ENCODE measurements at regions not wholly inside any gene's neighbourhood (a gene's known extent, or its start where the extent isn't known, plus 50 kb on each side); places are given as distances from the start of the nearest gene placed in this dataset.

DNA sequence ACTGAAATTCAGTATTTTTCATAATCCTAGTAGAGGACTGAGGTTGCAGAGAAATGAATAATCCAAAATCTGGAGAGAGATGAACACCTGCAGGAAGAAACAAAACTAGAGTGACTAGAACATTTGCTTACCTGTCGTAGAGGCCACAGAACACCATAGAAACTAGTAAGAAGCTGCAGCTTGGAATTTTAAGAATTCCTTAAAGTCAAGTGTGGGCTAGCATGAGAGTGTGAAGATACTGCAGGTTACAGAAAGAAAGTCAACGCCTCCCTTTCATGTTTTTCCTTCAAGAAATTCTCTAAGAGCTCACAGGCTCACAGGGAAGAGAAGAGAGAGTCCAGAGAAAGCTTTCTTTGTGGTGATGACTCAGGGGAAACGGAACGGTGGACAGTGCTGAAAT, 633.7 kb downstream of the LRRIQ3 start:
- DNase-seq: no peak
- no peak overlapping the region for H3K4me3 ChIP-seq (ENCODE audit: low read depth, low read length)
- no peaks in the 10 kb centered on the region for H3K36me3 ChIP-seq (replicated peaks)
- TF ChIP-seq, protein P1, sequence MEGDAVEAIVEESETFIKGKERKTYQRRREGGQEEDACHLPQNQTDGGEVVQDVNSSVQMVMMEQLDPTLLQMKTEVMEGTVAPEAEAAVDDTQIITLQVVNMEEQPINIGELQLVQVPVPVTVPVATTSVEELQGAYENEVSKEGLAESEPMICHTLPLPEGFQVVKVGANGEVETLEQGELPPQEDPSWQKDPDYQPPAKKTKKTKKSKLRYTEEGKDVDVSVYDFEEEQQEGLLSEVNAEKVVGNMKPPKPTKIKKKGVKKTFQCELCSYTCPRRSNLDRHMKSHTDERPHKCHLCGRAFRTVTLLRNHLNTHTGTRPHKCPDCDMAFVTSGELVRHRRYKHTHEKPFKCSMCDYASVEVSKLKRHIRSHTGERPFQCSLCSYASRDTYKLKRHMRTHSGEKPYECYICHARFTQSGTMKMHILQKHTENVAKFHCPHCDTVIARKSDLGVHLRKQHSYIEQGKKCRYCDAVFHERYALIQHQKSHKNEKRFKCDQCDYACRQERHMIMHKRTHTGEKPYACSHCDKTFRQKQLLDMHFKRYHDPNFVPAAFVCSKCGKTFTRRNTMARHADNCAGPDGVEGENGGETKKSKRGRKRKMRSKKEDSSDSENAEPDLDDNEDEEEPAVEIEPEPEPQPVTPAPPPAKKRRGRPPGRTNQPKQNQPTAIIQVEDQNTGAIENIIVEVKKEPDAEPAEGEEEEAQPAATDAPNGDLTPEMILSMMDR (IDR thresholded peaks at IDR 0.05; ENCODE audit: low read depth, low read length, missing control alignments): no peak
- in situ Hi-C loops (cut with HindIII; ENCODE audit: low pct_ligation_motif_present, low sequenced_read_pairs): no loop called here
- H3K27me3 ChIP-seq (replicated peaks): no peaks in the 10 kb centered on the region
- no peak overlapping the region for H3K27ac ChIP-seq

DNA sequence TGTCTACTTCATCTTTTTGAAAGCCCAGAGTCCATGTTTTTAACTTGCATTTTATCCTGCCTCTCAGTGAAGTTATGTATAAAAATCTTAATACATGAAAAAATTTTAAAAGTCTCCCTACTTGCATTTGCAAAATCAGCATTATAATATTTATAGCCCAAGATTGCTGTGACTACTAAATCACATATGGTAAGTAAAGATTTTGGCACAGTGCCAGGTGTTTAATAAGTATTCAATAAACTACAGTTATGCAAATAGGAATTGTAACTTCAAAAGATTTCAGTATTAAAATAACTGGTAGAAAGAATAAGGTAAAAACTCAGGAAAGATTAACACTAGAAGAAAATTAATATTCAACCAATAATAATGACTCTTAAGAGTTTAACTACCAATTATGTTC, 641.7 kb downstream of the LRRIQ3 start:
- Histone ChIP-seq H3K27me3 (replicated peaks) (no peaks in the 10 kb centered on the region), H3K27ac (no peak overlapping the region), H3K36me3 (replicated peaks) (no peaks in the 10 kb centered on the region), H3K4me3 (ENCODE audit: low read depth, low read length) (no peak overlapping the region)
- in situ Hi-C loops (cut with HindIII; ENCODE audit: low pct_ligation_motif_present, low sequenced_read_pairs): no loop called here
- DNase-seq: no peak
- TF ChIP-seq, protein P1 (IDR thresholded peaks at IDR 0.05; ENCODE audit: low read depth, low read length, missing control alignments): no peak

DNA sequence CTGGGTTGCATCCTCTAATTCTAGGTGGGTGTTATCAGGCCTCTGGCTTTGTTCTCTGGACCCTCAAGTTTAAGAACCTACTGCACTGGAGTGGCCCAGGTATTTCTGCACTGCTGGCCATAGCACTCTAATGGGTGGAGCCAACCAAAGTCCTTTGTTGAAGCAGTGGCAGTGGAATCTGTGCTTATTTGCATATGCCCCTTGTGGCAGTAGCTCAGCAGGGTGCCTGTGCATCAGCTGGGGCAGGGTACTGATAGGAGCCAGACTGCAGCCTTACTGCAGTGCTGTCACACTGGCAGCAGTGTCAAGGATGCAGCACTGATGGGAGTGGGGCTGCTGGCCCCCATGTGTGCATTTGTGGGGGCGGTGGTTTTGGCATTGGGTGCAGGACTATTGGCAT, 660.6 kb downstream of the LRRIQ3 start:
- in situ Hi-C loops (cut with HindIII; ENCODE audit: low pct_ligation_motif_present, low sequenced_read_pairs): no loop called here
- no peak for DNase-seq
- no peak overlapping the region for H3K4me3 ChIP-seq (ENCODE audit: low read depth, low read length)
- TF ChIP-seq, protein P1 (IDR thresholded peaks at IDR 0.05; ENCODE audit: low read depth, low read length, missing control alignments): no peak
- no peaks in the 10 kb centered on the region for H3K36me3 ChIP-seq (replicated peaks)
- H3K27ac ChIP-seq: no peak overlapping the region
- no peaks in the 10 kb centered on the region for H3K27me3 ChIP-seq (replicated peaks)

- Histone ChIP-seq H3K27me3 (replicated peaks) (no peaks in the 10 kb centered on the region), H3K4me3 (ENCODE audit: low read depth, low read length) (no peak overlapping the region), H3K27ac (no peak overlapping the region), H3K36me3 (replicated peaks) (no peaks in the 10 kb centered on the region)
- TF ChIP-seq, protein P1 (IDR thresholded peaks at IDR 0.05; ENCODE audit: low read depth, low read length, missing control alignments): no peak
- no peak for DNase-seq
- in situ Hi-C loops (cut with HindIII; ENCODE audit: low pct_ligation_motif_present, low sequenced_read_pairs): no loop called here
These were observed 680.3 kb downstream of the LRRIQ3 start for GRCh38 chr1:73517603-73518191.

DNA sequence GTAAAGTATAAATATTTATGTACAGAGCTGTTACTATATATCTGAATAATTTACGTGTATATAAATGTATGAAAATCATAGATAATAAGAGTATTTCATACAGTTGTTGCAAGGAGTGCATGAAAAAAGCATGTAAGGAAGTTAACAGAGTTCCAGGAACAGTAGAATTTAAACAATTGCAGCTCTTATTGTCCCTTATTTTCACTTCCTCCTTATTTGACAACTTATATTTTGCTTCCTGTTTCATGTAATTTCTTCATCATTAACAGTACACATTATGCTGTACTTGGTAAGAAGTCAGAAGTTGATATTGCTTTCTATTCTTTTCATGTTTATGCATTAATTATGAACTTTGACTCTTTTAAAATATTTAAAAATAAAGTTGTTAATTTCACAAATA, 681.5 kb downstream of the LRRIQ3 start:
- Histone ChIP-seq H3K27ac (no peak overlapping the region), H3K27me3 (replicated peaks) (no peaks in the 10 kb centered on the region), H3K4me3 (ENCODE audit: low read depth, low read length) (no peak overlapping the region), H3K36me3 (replicated peaks) (no peaks in the 10 kb centered on the region)
- in situ Hi-C loops (cut with HindIII; ENCODE audit: low pct_ligation_motif_present, low sequenced_read_pairs): no loop called here
- DNase-seq: no peak
- TF ChIP-seq, protein P1 (IDR thresholded peaks at IDR 0.05; ENCODE audit: low read depth, low read length, missing control alignments): no peak

- Histone ChIP-seq H3K36me3 (replicated peaks) (no peaks in the 10 kb centered on the region), H3K4me3 (ENCODE audit: low read depth, low read length) (no peak overlapping the region), H3K27ac (no peak overlapping the region), H3K27me3 (replicated peaks) (no peaks in the 10 kb centered on the region)
- in situ Hi-C loops (cut with HindIII; ENCODE audit: low pct_ligation_motif_present, low sequenced_read_pairs): no loop called here
- TF ChIP-seq, protein P1 (IDR thresholded peaks at IDR 0.05; ENCODE audit: low read depth, low read length, missing control alignments): no peak
- DNase-seq: no peak
These were observed 686.9 kb downstream of the LRRIQ3 start for GRCh38 chr1:73511038-73511437.
